ENCODE measurements at regions not wholly inside any gene's neighbourhood (a gene's known extent, or its start where the extent isn't known, plus 50 kb on each side); places are given as distances from the start of the nearest gene placed in this dataset.

DNA sequence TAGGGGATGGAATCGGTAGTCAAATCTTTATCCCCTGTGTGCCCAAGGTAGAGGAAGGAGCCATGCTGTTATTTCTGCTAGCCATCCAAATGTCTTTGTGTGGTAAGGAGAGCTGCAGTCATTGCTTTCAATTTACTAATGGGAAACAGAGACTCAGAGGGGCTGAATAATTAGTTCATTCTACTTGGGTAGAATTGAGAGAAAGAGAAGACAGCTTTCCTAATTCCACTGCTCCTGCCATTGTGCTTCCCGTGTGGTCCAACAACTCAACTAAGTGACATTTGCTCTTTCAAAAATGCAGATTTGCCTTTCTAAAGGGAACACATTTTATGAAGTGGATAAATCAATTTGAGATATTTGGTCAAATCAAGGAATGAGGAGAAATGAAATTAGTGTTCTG is 136.1 kb downstream of the AQP4 start:
- TF ChIP-seq, protein P1, sequence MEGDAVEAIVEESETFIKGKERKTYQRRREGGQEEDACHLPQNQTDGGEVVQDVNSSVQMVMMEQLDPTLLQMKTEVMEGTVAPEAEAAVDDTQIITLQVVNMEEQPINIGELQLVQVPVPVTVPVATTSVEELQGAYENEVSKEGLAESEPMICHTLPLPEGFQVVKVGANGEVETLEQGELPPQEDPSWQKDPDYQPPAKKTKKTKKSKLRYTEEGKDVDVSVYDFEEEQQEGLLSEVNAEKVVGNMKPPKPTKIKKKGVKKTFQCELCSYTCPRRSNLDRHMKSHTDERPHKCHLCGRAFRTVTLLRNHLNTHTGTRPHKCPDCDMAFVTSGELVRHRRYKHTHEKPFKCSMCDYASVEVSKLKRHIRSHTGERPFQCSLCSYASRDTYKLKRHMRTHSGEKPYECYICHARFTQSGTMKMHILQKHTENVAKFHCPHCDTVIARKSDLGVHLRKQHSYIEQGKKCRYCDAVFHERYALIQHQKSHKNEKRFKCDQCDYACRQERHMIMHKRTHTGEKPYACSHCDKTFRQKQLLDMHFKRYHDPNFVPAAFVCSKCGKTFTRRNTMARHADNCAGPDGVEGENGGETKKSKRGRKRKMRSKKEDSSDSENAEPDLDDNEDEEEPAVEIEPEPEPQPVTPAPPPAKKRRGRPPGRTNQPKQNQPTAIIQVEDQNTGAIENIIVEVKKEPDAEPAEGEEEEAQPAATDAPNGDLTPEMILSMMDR (IDR thresholded peaks at IDR 0.05; ENCODE audit: borderline replicate concordance, insufficient read depth, low read depth, low read length), result no peak
- no peak overlapping the region for H3K4me3 ChIP-seq (ENCODE audit: low read depth, low read length)

DNA sequence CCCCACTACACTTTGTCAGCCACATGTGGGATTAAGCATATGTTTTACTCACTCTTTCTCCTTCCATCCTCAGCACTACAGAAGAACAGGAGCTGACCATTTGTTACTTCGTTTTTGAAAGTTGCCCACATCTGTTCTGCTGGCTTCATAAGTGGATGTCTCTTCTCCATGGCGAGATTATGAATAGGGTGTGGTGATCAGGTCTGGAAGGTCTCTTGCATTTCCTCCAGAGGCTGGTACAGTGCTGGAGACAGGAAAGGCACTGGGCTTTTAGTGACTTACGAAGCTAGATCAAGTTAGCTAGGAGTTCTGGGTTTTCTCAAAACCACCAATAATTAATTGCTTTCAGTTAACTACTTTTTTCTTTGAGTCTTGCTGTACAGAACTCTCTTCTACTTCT is 136.5 kb downstream of the AQP4 start:
- no peak overlapping the region for H3K4me3 ChIP-seq (ENCODE audit: low read depth, low read length)
- TF ChIP-seq, protein P1 (IDR thresholded peaks at IDR 0.05; ENCODE audit: borderline replicate concordance, insufficient read depth, low read depth, low read length), result no peak

DNA sequence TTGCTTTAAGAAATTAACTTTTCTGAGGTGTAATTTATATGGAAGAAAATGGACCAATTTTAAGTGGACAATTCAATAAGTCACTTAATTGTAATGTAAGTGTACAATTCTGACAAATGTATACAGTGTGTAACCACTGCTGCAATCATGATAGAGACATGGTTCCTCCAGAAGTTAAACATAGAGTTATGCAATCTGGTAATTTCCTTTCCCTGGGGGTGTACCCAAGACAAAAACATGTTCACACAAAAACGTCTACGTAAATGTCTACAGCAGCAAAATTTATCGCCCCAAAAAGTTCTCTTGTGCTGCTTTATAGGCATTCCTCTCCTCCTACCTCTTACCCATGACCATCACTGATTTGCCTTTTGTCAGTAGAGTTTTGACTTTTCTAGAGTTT is 141.5 kb downstream of the AQP4 start:
- TF ChIP-seq, protein P1 (IDR thresholded peaks at IDR 0.05; ENCODE audit: borderline replicate concordance, insufficient read depth, low read depth, low read length), result no peak
- no peak overlapping the region for H3K4me3 ChIP-seq (ENCODE audit: low read depth, low read length)

DNA sequence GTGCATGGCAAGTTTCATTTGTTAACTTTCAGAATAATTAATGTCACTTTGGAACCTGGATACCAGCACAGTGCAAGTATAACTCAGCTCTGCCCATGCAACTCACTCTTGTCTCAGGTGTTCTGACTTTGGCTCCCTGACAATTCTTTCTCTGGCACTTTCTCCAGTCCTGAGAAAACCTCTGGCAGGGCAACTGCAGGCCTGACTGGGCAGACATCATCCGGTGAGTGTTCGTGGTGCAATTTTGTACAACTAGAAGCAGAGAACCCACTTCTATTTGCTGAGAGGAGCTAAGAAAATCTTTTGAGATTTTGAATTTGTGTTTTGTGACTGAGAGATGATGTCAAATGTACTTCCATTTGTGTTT is 143.0 kb downstream of the AQP4 start:
- no peak overlapping the region for H3K4me3 ChIP-seq (ENCODE audit: low read depth, low read length)
- TF ChIP-seq, protein P1 (IDR thresholded peaks at IDR 0.05; ENCODE audit: borderline replicate concordance, insufficient read depth, low read depth, low read length), result no peak

- H3K4me3 ChIP-seq (ENCODE audit: low read depth, low read length), result no peak overlapping the region
- TF ChIP-seq, protein P1 (IDR thresholded peaks at IDR 0.05; ENCODE audit: borderline replicate concordance, insufficient read depth, low read depth, low read length), result no peak
These were observed 143.5 kb downstream of the AQP4 start for GRCh38 chr18:26721854-26722564.

DNA sequence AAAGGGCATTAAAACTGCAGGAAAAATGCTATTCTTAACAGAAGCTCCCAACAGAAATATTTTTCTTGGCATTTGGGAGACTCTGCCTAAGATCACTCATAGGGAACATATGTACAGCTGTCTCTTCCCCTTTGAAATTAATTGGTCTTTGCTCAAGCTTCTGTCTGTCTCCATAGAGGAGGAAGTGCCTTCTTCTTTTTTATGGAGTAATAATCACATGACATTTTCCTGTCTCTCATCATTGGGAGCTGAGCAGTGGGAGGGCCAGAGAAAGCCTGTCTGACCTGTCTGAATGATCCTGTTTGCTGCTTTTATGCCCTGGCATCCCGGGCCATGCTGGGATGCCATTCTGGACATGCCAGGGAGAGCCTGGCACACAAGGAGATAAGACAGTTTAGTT is 145.6 kb downstream of the AQP4 start:
- H3K4me3 ChIP-seq (ENCODE audit: low read depth, low read length), result no peak overlapping the region

More for the DNA sequence above, 145.6 kb downstream of the AQP4 start:
- TF ChIP-seq, protein P1 (IDR thresholded peaks at IDR 0.05; ENCODE audit: borderline replicate concordance, insufficient read depth, low read depth, low read length), result no peak

All from GM12875 (cell line).